Heart right ventricle (tissue), 16 donors: ENCODE measurements at regions not wholly inside any gene's neighbourhood (a gene's known extent, or its start where the extent isn't known, plus 50 kb on each side); places are given as distances from the start of the nearest gene placed in this dataset.

Experiments used
- ATAC-seq, 8 donors: fragments of 200-7000 bp; cut with Tn5 transposase; one replicate each; pipeline ENCODE4 v1.9.1; 2020; ENCODE audit warnings: mild to moderate bottlenecking in 8 of 8, moderate library complexity in 8 of 8, moderate number of reproducible peaks in 1 of 8
- DNase-seq, 2 donors: peaks; one replicate each; pipeline ENCODE4 v3.0.0-alpha.2; 2020
- H3K27ac ChIP-seq, 10 donors: fragments of 200-600 bp; sonication (generic) in 2 of 10; one replicate each; pipeline versions ENCODE4 v1.5.0 to v1.8.0; 2020 to 2022; ENCODE audit warnings: mild to moderate bottlenecking in 3 of 10
- H3K27me3 ChIP-seq, 7 donors: fragments of 200-600 bp; one replicate each; pipeline ENCODE4 v1.8.0; 2021 to 2022; ENCODE audit warnings: mild to moderate bottlenecking in 2 of 7
- H3K36me3 ChIP-seq, 9 donors: fragments of 200-600 bp; sonication (generic) in 1 of 9; one replicate each; pipeline versions ENCODE4 v1.5.0 to v1.8.0; 2020 to 2022; ENCODE audit warnings: mild to moderate bottlenecking in 2 of 9
- H3K4me1 ChIP-seq, 9 donors: fragments of 200-600 bp; sonication (generic) in 1 of 9; one replicate each; pipeline versions ENCODE4 v1.5.0 to v1.8.0; 2020 to 2022; ENCODE audit warnings: mild to moderate bottlenecking in 4 of 9
- H3K4me3 ChIP-seq, 10 donors: fragments of 200-600 bp; sonication (generic) in 2 of 10; one replicate each; pipeline versions ENCODE4 v1.5.0 to v1.8.0; 2020 to 2022; ENCODE audit warnings: mild to moderate bottlenecking in 7 of 10, moderate library complexity in 2 of 10
- H3K9me3 ChIP-seq, 11 donors: fragments of 200-600 bp in 10 of 11; sonication (generic) in 2 of 11; one replicate each; pipeline versions ENCODE4 v1.5.0 to v1.8.0; 2013 to 2022; ENCODE audit warnings: mild to moderate bottlenecking in 2 of 11, control low read depth in 1 of 11, moderate library complexity in 1 of 11
- CTCF ChIP-seq, 9 donors: fragments of 200-600 bp; sonication (generic) in 2 of 9; IDR thresholded peaks; one replicate each; pipeline versions ENCODE4 v1.5.0 to v1.8.0; 2021 to 2022; ENCODE audit warnings: antibody characterized with exemption in 9 of 9, mild to moderate bottlenecking in 5 of 9, moderate library complexity in 1 of 9
- WGBS, 2 donors: extraction: QIAGEN DNeasy Blood & Tissue Kit; methylation state at CpG; one replicate each; pipeline ENCODE4 v1.1.7; 2013; ENCODE audit warnings: inconsistent platforms in 1 of 2; 5-methylcytosine and 5-hydroxymethylcytosine counted together
- intact Hi-C, 10 donors: fragments of 100-400 bp; cut with DNase I; formaldehyde crosslinking; loops; one replicate each; pipeline versions ENCODE4 v1.11.1 to v1.14.2; 2022
- donor health status: Arrhythmogenic right ventricular cardiomyopathy.
- donor health status: ischemic (EF 13 %, LVEDD 7.1; RV severe dilation, severe dysfunction).
- donor health status: healthy with polysubstance abuse.
- donor health status: DM: no; HTN: yes; CAD: no.
- donor health status: DM: no; HTN: no; CAD: no.
- donor health status: ischemic (EF 25% LVEDD 6.9; RV normal size, moderate dysfunction).
- donor health status: ischemic (EF 25% LVEDD 5.7; RV mildly dilated, moderate dysfunction).
- donor health status: healthy.
- donor health status: DM: yes; HTN: yes; CAD: no.
- donor health status: Ischemic cardiomyopathy.
- donor health status: ischemic (EF 35%, LVEDD 5.7; RV mildly dilated, moderate dysfunction).
- donor health status: nonischemic (EF 11% LVEDD 7.7; RV severe dilation, severe dysfunction).
- donor health status: DM: yes; HTN: yes; CAD: no.
- donor health status: PGD.
- donor health status: ischemic (EF 29% LVEDD 5.4; RV normal size, mild dysfunction).
- donor health status: nonischemic (EF 23%, LVEDD 6.1; RV moderate dilation, normal function).

DNA sequence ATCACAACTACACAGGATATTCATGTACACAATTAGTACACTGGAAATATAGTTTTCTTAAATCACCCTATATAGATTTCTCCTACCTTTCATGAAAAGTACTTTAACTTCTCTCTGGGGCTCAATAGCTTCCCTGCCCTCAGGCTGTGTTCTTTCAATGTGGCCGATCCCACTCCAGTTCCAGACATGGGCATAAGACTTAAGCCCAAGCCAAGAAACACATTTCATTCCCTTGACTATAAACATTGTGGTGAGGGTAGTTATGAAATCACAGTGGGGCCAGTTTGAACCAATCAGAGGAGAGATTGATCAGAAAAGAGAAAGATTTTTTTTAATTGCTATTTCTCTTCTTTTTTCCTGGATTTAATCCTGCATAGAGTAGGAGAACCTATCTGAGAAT lies 904.6 kb upstream of the SORCS1 start:
- 77 to 86% methylated on average over 1 of the region's 1 CpG for WGBS, 2 donors
- TF ChIP-seq CTCF (IDR thresholded peaks at IDR 0.05), result no peak
- intact Hi-C loops, result no loop called here

DNA sequence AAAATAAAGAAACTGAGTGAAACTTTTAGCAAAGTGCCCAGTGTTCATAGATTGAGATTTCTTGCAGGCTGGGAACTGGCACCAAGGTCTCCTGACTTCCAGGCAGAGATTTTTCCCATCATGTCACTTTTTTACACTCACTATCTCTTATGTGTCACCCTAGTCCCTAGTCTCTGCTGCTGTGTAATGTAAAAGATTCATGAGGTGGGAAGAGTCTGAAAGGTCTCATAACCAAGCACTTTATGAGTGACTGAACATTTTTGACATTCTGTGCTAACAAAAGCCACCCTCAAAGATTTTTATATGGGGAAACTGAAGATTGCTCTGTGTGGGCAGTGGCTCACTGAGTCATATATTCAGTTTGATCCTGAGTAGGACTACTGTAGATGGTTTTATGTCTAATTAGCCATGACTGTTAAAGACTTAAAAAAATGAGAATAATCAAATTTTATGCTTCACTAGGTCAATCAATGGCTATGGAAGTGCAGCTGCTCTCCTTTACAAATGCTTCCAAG lies 900.3 kb upstream of the SORCS1 start:
- H3K27me3 ChIP-seq, result no peaks in the 10 kb centered on the region
- peaks cover 0 to 4% (median 0%) of the 10 kb centered on the region in 11 donors for H3K9me3 ChIP-seq
- intact Hi-C loops, result no loop called here
- TF ChIP-seq CTCF (IDR thresholded peaks at IDR 0.05), result no peak
- H3K36me3 ChIP-seq, result no peaks in the 10 kb centered on the region
- DNase-seq (no peak), ATAC-seq (no peak)
- H3K27ac ChIP-seq, result no peak overlapping the region
- H3K4me3 ChIP-seq, result no peak overlapping the region
- H3K4me1 ChIP-seq, result no peaks in the 10 kb centered on the region

More for the DNA sequence above, 904.6 kb upstream of the SORCS1 start:
- no peaks in the 10 kb centered on the region for H3K4me1 ChIP-seq
- DNase-seq (no peak), ATAC-seq (no peak)
- peaks cover 0 to 4% (median 0%) of the 10 kb centered on the region in 11 donors for H3K9me3 ChIP-seq
- H3K36me3 ChIP-seq, result no peaks in the 10 kb centered on the region
- H3K4me3 ChIP-seq, result no peak overlapping the region
- H3K27me3 ChIP-seq, result no peaks in the 10 kb centered on the region
- no peak overlapping the region for H3K27ac ChIP-seq

- intact Hi-C loops, result no loop called here
- DNase-seq (no peak), ATAC-seq (no peak)
- H3K36me3 ChIP-seq, result no peaks in the 10 kb centered on the region
- no peaks in the 10 kb centered on the region for H3K9me3 ChIP-seq
- no peaks in the 10 kb centered on the region for H3K4me1 ChIP-seq
- no peak for TF ChIP-seq CTCF (IDR thresholded peaks at IDR 0.05)
- no peak overlapping the region for H3K4me3 ChIP-seq
- WGBS, 2 donors, result 61 to 63% methylated on average over 1 of the region's 1 CpG
- no peaks in the 10 kb centered on the region for H3K27me3 ChIP-seq
- no peak overlapping the region for H3K27ac ChIP-seq
Measured at GRCh38 chr10:108060246-108060645, 895.7 kb upstream of the SORCS1 start.

DNA sequence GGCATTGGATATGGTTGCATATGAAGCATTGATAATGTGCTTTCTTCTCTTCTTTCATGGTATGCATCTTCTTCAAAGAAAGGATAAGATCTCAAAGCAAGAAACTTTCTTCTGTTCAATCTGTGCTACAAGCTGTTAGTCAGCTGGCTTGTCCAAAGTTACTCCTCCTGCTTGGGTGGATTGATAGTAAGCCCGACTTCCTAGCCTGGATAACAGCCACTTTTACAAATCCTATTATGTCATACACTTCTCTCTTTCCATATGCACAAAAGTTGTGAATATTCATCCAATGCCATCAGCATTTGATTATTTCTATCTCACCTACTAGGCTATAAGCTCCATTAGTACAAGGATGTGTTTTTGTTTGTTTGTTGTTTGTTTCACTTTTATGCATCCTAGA lies 891.0 kb upstream of the SORCS1 start:
- TF ChIP-seq CTCF (IDR thresholded peaks at IDR 0.05), result no peak
- H3K9me3 ChIP-seq, result no peaks in the 10 kb centered on the region
- intact Hi-C loops, result no loop called here
- H3K27me3 ChIP-seq, result no peaks in the 10 kb centered on the region
- ATAC-seq (no peak), DNase-seq (no peak)
- H3K27ac ChIP-seq, result no peak overlapping the region
- H3K4me1 ChIP-seq, result no peaks in the 10 kb centered on the region
- H3K36me3 ChIP-seq, result no peaks in the 10 kb centered on the region
- no peak overlapping the region for H3K4me3 ChIP-seq
- 44 to 54% methylated on average over 1 of the region's 1 CpG for WGBS, 2 donors
